ENCODE measurements at regions not wholly inside any gene's neighbourhood (a gene's known extent, or its start where the extent isn't known, plus 50 kb on each side); places are given as distances from the start of the nearest gene placed in this dataset.
A peak's percentile ranks its signal among the peaks of the same experiment; 100 is the strongest.

DNA sequence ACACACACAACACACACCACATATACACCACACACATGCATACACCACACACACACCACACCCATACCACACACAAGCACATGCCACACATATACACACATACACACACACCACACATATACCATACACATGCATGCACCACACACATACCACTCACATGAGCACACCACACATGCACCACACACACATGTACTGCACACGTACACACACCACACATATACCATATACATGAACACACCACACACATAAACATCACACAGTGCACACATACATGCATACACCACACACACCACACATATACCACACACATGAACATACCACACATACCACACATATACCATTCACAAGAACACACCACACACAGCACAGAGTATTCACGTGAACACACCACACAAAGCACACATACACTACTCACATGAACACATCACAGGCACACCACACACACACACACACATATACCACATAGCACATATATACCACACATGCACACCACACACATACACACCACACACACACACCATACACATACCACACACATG is 219.9 kb upstream of the RAB6C start (continued):
- no peak for TF ChIP-seq CBX2 (IDR thresholded peaks at IDR 0.05; ENCODE audit: low read depth, low read length)
- no peak for TF ChIP-seq CBX2 (CRISPR knock-in tag; IDR thresholded peaks at IDR 0.05; ENCODE audit: low read depth)
- TF ChIP-seq ARID2 (CRISPR knock-in tag; IDR thresholded peaks at IDR 0.05; ENCODE audit: borderline replicate concordance) = no peak
- no peak for TF ChIP-seq SP2 (CRISPR knock-in tag; IDR thresholded peaks at IDR 0.05)
- TF ChIP-seq ZNF564 (CRISPR knock-in tag; IDR thresholded peaks at IDR 0.05) = no peak
- TF ChIP-seq, protein P1, sequence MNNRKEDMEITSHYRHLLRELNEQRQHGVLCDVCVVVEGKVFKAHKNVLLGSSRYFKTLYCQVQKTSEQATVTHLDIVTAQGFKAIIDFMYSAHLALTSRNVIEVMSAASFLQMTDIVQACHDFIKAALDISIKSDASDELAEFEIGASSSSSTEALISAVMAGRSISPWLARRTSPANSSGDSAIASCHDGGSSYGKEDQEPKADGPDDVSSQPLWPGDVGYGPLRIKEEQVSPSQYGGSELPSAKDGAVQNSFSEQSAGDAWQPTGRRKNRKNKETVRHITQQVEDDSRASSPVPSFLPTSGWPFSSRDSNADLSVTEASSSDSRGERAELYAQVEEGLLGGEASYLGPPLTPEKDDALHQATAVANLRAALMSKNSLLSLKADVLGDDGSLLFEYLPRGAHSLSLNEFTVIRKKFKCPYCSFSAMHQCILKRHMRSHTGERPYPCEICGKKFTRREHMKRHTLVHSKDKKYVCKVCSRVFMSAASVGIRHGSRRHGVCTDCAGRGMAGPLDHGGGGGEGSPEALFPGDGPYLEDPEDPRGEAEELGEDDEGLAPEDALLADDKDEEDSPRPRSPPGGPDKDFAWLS (CRISPR knock-in tag; IDR thresholded peaks at IDR 0.05; ENCODE audit: borderline replicate concordance) = no peak
- TF ChIP-seq ELF1 (CRISPR knock-in tag; IDR thresholded peaks at IDR 0.05) = no peak
- TF ChIP-seq, protein P2, sequence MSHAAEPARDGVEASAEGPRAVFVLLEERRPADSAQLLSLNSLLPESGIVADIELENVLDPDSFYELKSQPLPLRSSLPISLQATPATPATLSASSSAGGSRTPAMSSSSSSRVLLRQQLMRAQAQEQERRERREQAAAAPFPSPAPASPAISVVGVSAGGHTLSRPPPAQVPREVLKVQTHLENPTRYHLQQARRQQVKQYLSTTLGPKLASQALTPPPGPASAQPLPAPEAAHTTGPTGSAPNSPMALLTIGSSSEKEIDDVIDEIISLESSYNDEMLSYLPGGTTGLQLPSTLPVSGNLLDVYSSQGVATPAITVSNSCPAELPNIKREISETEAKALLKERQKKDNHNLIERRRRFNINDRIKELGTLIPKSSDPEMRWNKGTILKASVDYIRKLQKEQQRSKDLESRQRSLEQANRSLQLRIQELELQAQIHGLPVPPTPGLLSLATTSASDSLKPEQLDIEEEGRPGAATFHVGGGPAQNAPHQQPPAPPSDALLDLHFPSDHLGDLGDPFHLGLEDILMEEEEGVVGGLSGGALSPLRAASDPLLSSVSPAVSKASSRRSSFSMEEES (CRISPR knock-in tag; IDR thresholded peaks at IDR 0.05) = no peak
- no peak for TF ChIP-seq NR3C1 (CRISPR knock-in tag; IDR thresholded peaks at IDR 0.05)
- TF ChIP-seq, protein P3, sequence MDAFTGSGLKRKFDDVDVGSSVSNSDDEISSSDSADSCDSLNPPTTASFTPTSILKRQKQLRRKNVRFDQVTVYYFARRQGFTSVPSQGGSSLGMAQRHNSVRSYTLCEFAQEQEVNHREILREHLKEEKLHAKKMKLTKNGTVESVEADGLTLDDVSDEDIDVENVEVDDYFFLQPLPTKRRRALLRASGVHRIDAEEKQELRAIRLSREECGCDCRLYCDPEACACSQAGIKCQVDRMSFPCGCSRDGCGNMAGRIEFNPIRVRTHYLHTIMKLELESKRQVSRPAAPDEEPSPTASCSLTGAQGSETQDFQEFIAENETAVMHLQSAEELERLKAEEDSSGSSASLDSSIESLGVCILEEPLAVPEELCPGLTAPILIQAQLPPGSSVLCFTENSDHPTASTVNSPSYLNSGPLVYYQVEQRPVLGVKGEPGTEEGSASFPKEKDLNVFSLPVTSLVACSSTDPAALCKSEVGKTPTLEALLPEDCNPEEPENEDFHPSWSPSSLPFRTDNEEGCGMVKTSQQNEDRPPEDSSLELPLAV (CRISPR knock-in tag; conservative IDR thresholded peaks at IDR 0.05; ENCODE audit: low read depth) = no peak
- no peak for TF ChIP-seq SKI (IDR thresholded peaks at IDR 0.05; ENCODE audit: partially characterized antibody)
- peak; percentile 19; the same call in 1 of the 2 replicates for TF ChIP-seq CREB1 (IDR thresholded peaks at IDR 0.05)
- TF ChIP-seq CREB1 (CRISPR knock-in tag; IDR thresholded peaks at IDR 0.05) = no peak
- peak; percentile 11; the same call in 1 of the 2 replicates for TF ChIP-seq FOXK2 (IDR thresholded peaks at IDR 0.05)
- TF ChIP-seq ZNF670 (CRISPR knock-in tag; IDR thresholded peaks at IDR 0.05; ENCODE audit: borderline replicate concordance) = no peak
- no peak for TF ChIP-seq NR2F2 (IDR thresholded peaks at IDR 0.05; ENCODE audit: borderline replicate concordance, low read depth)
- TF ChIP-seq, protein P4, sequence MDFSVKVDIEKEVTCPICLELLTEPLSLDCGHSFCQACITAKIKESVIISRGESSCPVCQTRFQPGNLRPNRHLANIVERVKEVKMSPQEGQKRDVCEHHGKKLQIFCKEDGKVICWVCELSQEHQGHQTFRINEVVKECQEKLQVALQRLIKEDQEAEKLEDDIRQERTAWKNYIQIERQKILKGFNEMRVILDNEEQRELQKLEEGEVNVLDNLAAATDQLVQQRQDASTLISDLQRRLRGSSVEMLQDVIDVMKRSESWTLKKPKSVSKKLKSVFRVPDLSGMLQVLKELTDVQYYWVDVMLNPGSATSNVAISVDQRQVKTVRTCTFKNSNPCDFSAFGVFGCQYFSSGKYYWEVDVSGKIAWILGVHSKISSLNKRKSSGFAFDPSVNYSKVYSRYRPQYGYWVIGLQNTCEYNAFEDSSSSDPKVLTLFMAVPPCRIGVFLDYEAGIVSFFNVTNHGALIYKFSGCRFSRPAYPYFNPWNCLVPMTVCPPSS (IDR thresholded peaks at IDR 0.05) = peak; percentile 72; the same call in 1 of the 2 replicates
- TF ChIP-seq CBX5 (CRISPR knock-in tag; IDR thresholded peaks at IDR 0.05; ENCODE audit: borderline replicate concordance) = no peak
- 0 out of 2 replicates have a peak, but pooled peaks have one; percentile 3 for TF ChIP-seq RAD51 (IDR thresholded peaks at IDR 0.05; ENCODE audit: borderline replicate concordance)
- no peak for TF ChIP-seq ZNF652 (CRISPR knock-in tag; IDR thresholded peaks at IDR 0.05; ENCODE audit: borderline replicate concordance, low read depth)
- no peak for TF ChIP-seq NAIF1 (CRISPR knock-in tag; IDR thresholded peaks at IDR 0.05; ENCODE audit: borderline replicate concordance)
- TF ChIP-seq PHF21A (CRISPR knock-in tag; IDR thresholded peaks at IDR 0.05) = no peak
- no peak for TF ChIP-seq TSC22D2 (CRISPR knock-in tag; IDR thresholded peaks at IDR 0.05; ENCODE audit: borderline replicate concordance)
- TF ChIP-seq RARG (CRISPR knock-in tag; IDR thresholded peaks at IDR 0.05; ENCODE audit: low read depth) = no peak
- TF ChIP-seq, protein P5, sequence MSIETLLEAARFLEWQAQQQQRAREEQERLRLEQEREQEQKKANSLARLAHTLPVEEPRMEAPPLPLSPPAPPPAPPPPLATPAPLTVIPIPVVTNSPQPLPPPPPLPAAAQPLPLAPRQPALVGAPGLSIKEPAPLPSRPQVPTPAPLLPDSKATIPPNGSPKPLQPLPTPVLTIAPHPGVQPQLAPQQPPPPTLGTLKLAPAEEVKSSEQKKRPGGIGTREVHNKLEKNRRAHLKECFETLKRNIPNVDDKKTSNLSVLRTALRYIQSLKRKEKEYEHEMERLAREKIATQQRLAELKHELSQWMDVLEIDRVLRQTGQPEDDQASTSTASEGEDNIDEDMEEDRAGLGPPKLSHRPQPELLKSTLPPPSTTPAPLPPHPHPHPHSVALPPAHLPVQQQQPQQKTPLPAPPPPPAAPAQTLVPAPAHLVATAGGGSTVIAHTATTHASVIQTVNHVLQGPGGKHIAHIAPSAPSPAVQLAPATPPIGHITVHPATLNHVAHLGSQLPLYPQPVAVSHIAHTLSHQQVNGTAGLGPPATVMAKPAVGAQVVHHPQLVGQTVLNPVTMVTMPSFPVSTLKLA (IDR thresholded peaks at IDR 0.05) = peak; percentile 80
- no peak for TF ChIP-seq ARNT2 (CRISPR knock-in tag; IDR thresholded peaks at IDR 0.05; ENCODE audit: low read depth)
